ENCODE measurements at regions not wholly inside any gene's neighbourhood (a gene's known extent, or its start where the extent isn't known, plus 50 kb on each side); places are given as distances from the start of the nearest gene placed in this dataset.

DNA sequence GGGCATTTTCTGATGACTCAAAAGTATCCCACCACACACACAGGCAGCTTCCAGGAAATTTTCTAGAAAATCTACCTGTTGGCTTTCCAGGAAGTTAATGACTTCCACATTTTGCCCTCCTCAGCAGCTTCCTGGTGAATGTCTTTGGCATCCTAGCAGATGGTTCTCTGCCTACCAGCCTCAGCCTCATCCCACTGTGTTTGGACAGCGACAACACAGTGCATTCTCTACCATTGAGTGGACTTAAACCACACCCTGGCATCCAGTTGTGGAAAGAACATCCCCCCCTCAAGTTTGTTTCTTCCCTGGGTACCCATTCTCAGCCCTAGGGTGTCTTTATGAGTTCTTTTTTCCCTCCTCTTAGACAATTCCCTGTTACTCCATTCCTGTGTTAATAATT, 50.8 kb upstream of the GADL1 start:
- TF ChIP-seq, protein P1, sequence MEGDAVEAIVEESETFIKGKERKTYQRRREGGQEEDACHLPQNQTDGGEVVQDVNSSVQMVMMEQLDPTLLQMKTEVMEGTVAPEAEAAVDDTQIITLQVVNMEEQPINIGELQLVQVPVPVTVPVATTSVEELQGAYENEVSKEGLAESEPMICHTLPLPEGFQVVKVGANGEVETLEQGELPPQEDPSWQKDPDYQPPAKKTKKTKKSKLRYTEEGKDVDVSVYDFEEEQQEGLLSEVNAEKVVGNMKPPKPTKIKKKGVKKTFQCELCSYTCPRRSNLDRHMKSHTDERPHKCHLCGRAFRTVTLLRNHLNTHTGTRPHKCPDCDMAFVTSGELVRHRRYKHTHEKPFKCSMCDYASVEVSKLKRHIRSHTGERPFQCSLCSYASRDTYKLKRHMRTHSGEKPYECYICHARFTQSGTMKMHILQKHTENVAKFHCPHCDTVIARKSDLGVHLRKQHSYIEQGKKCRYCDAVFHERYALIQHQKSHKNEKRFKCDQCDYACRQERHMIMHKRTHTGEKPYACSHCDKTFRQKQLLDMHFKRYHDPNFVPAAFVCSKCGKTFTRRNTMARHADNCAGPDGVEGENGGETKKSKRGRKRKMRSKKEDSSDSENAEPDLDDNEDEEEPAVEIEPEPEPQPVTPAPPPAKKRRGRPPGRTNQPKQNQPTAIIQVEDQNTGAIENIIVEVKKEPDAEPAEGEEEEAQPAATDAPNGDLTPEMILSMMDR (IDR thresholded peaks at IDR 0.05): no peak
- TF ChIP-seq ZFX (IDR thresholded peaks at IDR 0.05; ENCODE audit: borderline replicate concordance): no peak
- H3K27ac ChIP-seq: no peak overlapping the region

DNA sequence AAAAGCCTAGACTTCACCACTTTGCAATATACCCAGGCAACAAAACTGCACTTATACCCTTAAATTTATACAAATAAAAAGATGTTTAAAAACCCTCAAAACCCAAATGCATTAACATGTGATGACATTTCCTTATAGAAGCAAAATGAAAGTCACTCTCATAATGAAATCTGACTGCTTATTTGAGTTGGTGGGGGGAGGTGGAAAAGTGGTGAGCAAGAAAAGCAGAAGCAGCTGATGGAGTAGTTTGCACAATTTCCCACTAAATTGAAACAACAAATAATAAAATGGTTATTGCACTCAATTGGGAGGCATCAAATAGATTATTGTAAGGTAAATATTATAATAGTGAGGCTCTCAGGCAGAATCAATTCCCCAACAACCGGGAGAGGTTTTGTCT, 54.0 kb upstream of the GADL1 start:
- TF ChIP-seq, protein P1 (IDR thresholded peaks at IDR 0.05): no peak
- no peak for TF ChIP-seq ZFX (IDR thresholded peaks at IDR 0.05; ENCODE audit: borderline replicate concordance)
- no peak overlapping the region for H3K27ac ChIP-seq

DNA sequence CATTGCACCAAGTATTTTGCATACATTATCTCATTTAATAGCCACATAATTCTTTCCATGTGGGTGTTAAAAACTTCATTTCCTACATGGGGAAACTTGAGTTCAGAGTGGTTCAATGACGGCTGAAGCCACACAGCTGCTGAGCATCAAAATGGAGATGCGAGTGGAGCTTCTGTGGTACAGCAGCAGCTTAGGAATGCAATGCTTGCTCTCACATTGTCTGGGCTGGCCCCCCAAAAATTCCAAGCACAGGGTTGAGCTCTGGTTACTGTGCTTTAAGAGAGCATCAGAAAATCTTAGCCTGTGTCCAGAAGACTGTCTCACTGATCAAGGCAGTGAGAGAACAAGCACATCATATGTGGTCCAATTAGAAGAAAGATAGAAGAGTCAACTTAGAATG, 57.4 kb upstream of the GADL1 start:
- no peak for TF ChIP-seq ZFX (IDR thresholded peaks at IDR 0.05; ENCODE audit: borderline replicate concordance)
- TF ChIP-seq, protein P1 (IDR thresholded peaks at IDR 0.05): no peak

DNA sequence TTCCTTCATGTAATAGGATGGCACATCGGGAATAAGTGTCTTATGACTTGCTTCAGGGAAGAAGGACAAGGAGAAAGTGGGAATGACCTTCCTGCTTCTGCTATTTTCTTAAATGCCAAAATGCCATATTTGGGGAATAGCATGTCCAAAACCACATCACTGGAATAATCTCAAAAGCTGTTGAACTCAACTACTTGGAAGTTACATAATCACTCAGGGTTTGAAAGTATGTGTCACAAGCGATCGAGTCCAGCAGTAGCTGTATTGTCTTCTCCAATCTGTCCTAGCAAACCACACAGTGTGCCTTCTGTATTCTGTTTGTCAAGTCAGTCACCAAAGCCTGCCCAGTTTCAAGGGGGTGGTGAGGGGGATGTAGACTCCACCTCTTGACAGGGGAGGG, 58.3 kb upstream of the GADL1 start:
- TF ChIP-seq, protein P1 (IDR thresholded peaks at IDR 0.05): no peak
- TF ChIP-seq ZFX (IDR thresholded peaks at IDR 0.05; ENCODE audit: borderline replicate concordance): no peak
- no peak overlapping the region for H3K27ac ChIP-seq

More for the DNA sequence above, 57.4 kb upstream of the GADL1 start:
- no peak overlapping the region for H3K27ac ChIP-seq

DNA sequence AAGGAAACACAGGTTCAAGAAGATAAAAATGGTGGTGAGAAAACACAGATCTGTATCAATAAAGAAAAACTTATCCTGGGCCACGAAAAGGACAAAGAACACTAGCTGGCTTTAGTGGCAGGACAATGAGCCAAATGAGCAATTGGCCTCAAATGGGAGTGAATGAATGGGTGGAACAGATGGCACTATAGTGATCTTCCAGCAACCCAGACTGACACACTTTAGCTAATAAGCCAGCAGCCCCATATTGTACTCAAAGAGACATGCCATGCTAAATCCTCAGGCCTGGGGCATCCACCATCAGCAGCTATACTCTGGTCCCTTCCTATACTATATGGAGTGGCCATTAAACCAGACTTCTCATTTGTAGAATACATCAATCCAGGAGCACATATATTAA, 60.0 kb upstream of the GADL1 start:
- TF ChIP-seq, protein P1 (IDR thresholded peaks at IDR 0.05): no peak
- no peak for TF ChIP-seq ZFX (IDR thresholded peaks at IDR 0.05; ENCODE audit: borderline replicate concordance)
- H3K27ac ChIP-seq: no peak overlapping the region

DNA sequence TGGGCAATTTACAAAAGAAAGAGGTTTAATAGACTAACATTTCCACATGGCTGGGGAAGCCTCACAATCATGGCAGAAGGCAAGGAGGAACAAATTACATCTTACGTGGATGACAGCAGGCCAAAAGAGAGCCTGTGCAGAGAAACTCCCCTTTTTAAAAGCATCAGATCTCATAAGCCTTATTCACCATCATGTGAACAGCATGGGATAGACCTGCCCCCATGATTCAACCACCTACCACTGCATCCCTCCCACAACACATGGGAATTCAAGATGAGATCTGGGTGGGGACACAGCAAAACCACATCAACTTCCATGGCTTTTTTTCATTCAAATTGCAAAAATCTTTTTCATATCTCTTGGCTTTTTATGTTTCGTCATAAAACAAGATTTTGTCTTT, 67.6 kb upstream of the GADL1 start:
- H3K27ac ChIP-seq: no peak overlapping the region
- no peak for TF ChIP-seq ZFX (IDR thresholded peaks at IDR 0.05; ENCODE audit: borderline replicate concordance)
- TF ChIP-seq, protein P1 (IDR thresholded peaks at IDR 0.05): no peak

DNA sequence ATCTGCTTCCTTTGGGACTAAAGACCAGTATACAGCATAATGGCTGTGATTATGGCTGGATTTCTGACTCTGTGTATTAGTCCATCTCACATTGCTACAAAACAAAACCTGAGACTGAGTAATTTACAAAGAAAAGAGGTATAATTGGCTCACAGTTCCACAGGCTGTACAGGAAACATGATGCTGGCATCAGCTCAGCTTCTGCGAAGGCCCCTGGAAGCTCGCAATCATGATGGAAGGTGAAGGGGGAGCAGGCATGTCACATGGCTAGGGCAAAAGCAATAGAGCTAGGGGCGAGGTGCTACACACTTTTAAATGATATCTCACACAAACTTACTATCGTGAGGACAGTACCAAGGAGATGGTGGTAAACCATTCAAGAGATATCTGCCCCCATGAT, 68.0 kb upstream of the GADL1 start:
- no peak overlapping the region for H3K27ac ChIP-seq
- TF ChIP-seq ZFX (IDR thresholded peaks at IDR 0.05; ENCODE audit: borderline replicate concordance): no peak
- TF ChIP-seq, protein P1 (IDR thresholded peaks at IDR 0.05): no peak
